GM23338 (cell line): ENCODE measurements at regions not wholly inside any gene's neighbourhood (a gene's known extent, or its start where the extent isn't known, plus 50 kb on each side); places are given as distances from the start of the nearest gene placed in this dataset.

Experiments used
- ATAC-seq: fragments of 200-7000 bp; cut with Tn5 transposase; 3 replicates; pipeline ENCODE4 v1.9.1; 2020
- DNase-seq: peaks from one replicate; pipeline ENCODE4 v3.0.0-alpha.2; 2015; ENCODE audit warnings: low spot score
- H2AFZ ChIP-seq: fragments of 200-600 bp; sonication (generic); 2 replicates; pipeline ENCODE4 v1.8.0; 2016; ENCODE audit warnings: antibody characterized with exemption, mild to moderate bottlenecking, moderate library complexity
- H3F3A ChIP-seq: fragments of 200-600 bp; sonication (generic); replicated peaks from 2 replicates; pipeline ENCODE4 v1.8.0; 2017; ENCODE audit warnings: antibody characterized with exemption, mixed run types, low read depth
- H3K27ac ChIP-seq: fragments of 200-600 bp; sonication (generic); 2 replicates; pipeline ENCODE4 v1.6.1; 2016; ENCODE audit warnings: low read depth
- H3K27me3 ChIP-seq: fragments of 200-600 bp; sonication (generic); 2 replicates; pipeline ENCODE4 v1.8.0; 2016; ENCODE audit warnings: mild to moderate bottlenecking, mixed run types, moderate library complexity; ENCODE audit not compliant: insufficient read depth
- H3K36me3 ChIP-seq: fragments of 200-600 bp; sonication (generic); 2 replicates; pipeline ENCODE4 v1.8.0; 2016; ENCODE audit warnings: mild to moderate bottlenecking; ENCODE audit not compliant: insufficient read depth
- H3K4me1 ChIP-seq: fragments of 200-600 bp; sonication (generic); 2 replicates; pipeline ENCODE4 v1.8.0; 2016; ENCODE audit warnings: mild to moderate bottlenecking, moderate library complexity; ENCODE audit not compliant: insufficient read depth
- H3K4me2 ChIP-seq: fragments of 200-600 bp; sonication (generic); 2 replicates; pipeline ENCODE4 v1.7.1; 2017; ENCODE audit warnings: mixed run types
- H3K4me3 ChIP-seq: fragments of 200-600 bp; sonication (generic); 2 replicates; pipeline ENCODE4 v1.6.1; 2016; ENCODE audit warnings: mixed run types
- H3K79me2 ChIP-seq: fragments of 200-600 bp; sonication (generic); replicated peaks from 2 replicates; pipeline ENCODE4 v1.8.0; 2017; ENCODE audit warnings: mild to moderate bottlenecking; ENCODE audit not compliant: insufficient read depth
- H3K9me2 ChIP-seq: fragments of 200-600 bp; sonication (generic); 2 replicates; pipeline ENCODE4 v1.8.0; 2017; ENCODE audit not compliant: insufficient read depth
- H4K20me1 ChIP-seq: fragments of 200-600 bp; sonication (generic); replicated peaks from 2 replicates; pipeline ENCODE4 v1.8.0; 2017; ENCODE audit warnings: mild to moderate bottlenecking; ENCODE audit not compliant: insufficient read depth
- H3K27ac Mint-ChIP-seq: 2 replicates; pipeline ENCODE4 v1.8.0; 2020; ENCODE audit warnings: inconsistent platforms, mild to moderate bottlenecking, moderate library complexity, mixed read lengths
- H3K27me3 Mint-ChIP-seq: 3 replicates; pipeline ENCODE4 v1.8.0; 2022; ENCODE audit warnings: low read depth, mild to moderate bottlenecking, moderate library complexity, mixed read lengths, inconsistent platforms; ENCODE audit not compliant: insufficient read depth, poor library complexity
- H3K36me3 Mint-ChIP-seq: 3 replicates; pipeline ENCODE4 v1.8.0; 2021; ENCODE audit warnings: low read depth, mild to moderate bottlenecking, inconsistent platforms, moderate library complexity, mixed read lengths
- H3K4me1 Mint-ChIP-seq: 3 replicates; pipeline ENCODE4 v1.8.0; 2020; ENCODE audit warnings: mild to moderate bottlenecking, inconsistent platforms, mixed read lengths
- H3K4me3 Mint-ChIP-seq: 3 replicates; pipeline ENCODE4 v1.8.0; 2021; ENCODE audit warnings: moderate library complexity, mild to moderate bottlenecking, inconsistent platforms, mixed read lengths
- H3K9me3 Mint-ChIP-seq: 3 replicates; pipeline ENCODE4 v1.8.0; 2020; ENCODE audit warnings: moderate library complexity, mild to moderate bottlenecking, inconsistent platforms, mixed read lengths
- CREB1 ChIP-seq: fragments of 250-450 bp; sonication (Bioruptor Pico); IDR thresholded peaks from 2 replicates; pipeline ENCODE4 v1.5.0; 2020; ENCODE audit warnings: low read depth, mild to moderate bottlenecking, moderate library complexity
- EZH2 ChIP-seq: fragments of 200-600 bp; sonication (generic); IDR thresholded peaks from one replicate; pipeline ENCODE4 v1.8.0; 2017; ENCODE audit warnings: antibody characterized with exemption, mild to moderate bottlenecking, low read depth; ENCODE audit not compliant: unreplicated experiment
- EZH2phosphoT487 ChIP-seq: fragments of 200-600 bp; sonication (generic); IDR thresholded peaks from one replicate; pipeline ENCODE4 v1.8.1; 2018; ENCODE audit warnings: antibody characterized with exemption; ENCODE audit not compliant: unreplicated experiment
- JUNB ChIP-seq: IDR thresholded peaks from one replicate; pipeline ENCODE4 v1.6.1; 2016; ENCODE audit warnings: antibody characterized with exemption; ENCODE audit not compliant: unreplicated experiment
- NANOG ChIP-seq: IDR thresholded peaks from 2 replicates; pipeline ENCODE4 v1.6.1; 2016; ENCODE audit warnings: antibody characterized with exemption, borderline replicate concordance
- POLR2AphosphoS5 ChIP-seq: IDR thresholded peaks from 2 replicates; pipeline ENCODE4 v1.6.1; 2016; ENCODE audit warnings: antibody characterized with exemption, low read depth
- STAT1 ChIP-seq: IDR thresholded peaks from one replicate; pipeline ENCODE4 v1.6.1; 2016; ENCODE audit warnings: antibody characterized with exemption; ENCODE audit not compliant: unreplicated experiment
- ZNF114 ChIP-seq: fragments of 250-450 bp; sonication (Bioruptor Pico); IDR thresholded peaks from 2 replicates; pipeline ENCODE4 v1.5.0; 2020; ENCODE audit warnings: mild to moderate bottlenecking, moderate library complexity
- ZNF331 ChIP-seq: fragments of 250-450 bp; sonication (Bioruptor Pico); IDR thresholded peaks from 2 replicates; pipeline ENCODE4 v1.5.0; 2020; ENCODE audit warnings: low read depth, mild to moderate bottlenecking, moderate library complexity
- TF ChIP-seq, protein P1 (sequence below), 2 experiments: fragments of 200-600 bp in 1 of 2; sonication (generic) in 1 of 2; conservative IDR thresholded peaks; 2 replicates each; pipeline versions ENCODE4 v1.5.1 to v1.6.1; 2016 to 2017; ENCODE audit warnings: antibody characterized with exemption in 2 of 2, low read depth in 2 of 2, mild to moderate bottlenecking in 2 of 2, moderate library complexity in 1 of 2
- TF ChIP-seq, protein P2 (sequence below): IDR thresholded peaks from 2 replicates; pipeline ENCODE4 v1.6.1; 2016; ENCODE audit warnings: antibody characterized with exemption
- TF ChIP-seq, protein P3 (sequence below): fragments of 250-450 bp; sonication (Bioruptor Pico); IDR thresholded peaks from 2 replicates; pipeline ENCODE4 v1.5.0; 2020; ENCODE audit warnings: mild to moderate bottlenecking, moderate library complexity

DNA sequence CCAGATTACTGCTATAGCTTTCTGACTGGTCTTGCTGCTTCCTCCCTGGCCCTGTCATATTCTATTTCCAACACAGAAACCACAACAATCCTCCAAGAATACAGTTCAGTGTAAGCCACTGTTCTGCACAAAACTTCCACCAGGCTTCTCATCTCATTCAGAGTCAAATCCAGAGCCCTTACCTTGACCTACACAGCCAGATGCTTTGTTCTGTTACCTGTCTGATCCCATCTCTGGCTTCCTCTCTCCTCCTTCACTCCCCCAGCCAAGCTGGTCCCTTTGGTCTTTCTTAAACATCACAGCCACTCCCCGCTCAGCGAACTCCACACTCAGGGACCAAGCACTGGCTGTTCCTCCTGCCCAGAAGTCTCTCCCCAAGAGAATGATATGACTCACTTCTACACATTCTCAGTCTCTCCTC lies 84.8 kb upstream of the BMP2K start:
- Mint-ChIP-seq H3K36me3 (no peaks in the 10 kb centered on the region), H3K27me3 (no peaks in the 10 kb centered on the region), H3K4me1 (no peaks in the 10 kb centered on the region; the same call in 2 of the 3 replicates), H3K4me3 (no peak overlapping the region), H3K27ac (no peak overlapping the region), H3K9me3 (no peaks in the 10 kb centered on the region)
- no peak for TF ChIP-seq CREB1
- no peak for TF ChIP-seq NANOG
- no peak for TF ChIP-seq ZNF114 (CRISPR knock-in tag)
- TF ChIP-seq EZH2: no peak
- H4K20me1 ChIP-seq: no peaks in the 10 kb centered on the region
- no peak overlapping the region for H3K27ac ChIP-seq
- H3K4me3 ChIP-seq: no peak overlapping the region
- no peaks in the 10 kb centered on the region for H3K27me3 ChIP-seq
- H3K4me1 ChIP-seq: no peaks in the 10 kb centered on the region
- ATAC-seq (no peak), DNase-seq (no peak)
- H3F3A ChIP-seq: no peaks in the 10 kb centered on the region
- H3K79me2 ChIP-seq: no peaks in the 10 kb centered on the region
- no peak overlapping the region for H3K4me2 ChIP-seq
- H2AFZ ChIP-seq: no peak overlapping the region
- H3K9me2 ChIP-seq: 0 out of 2 replicates have a peak, but pooled peaks cover 3% of the 10 kb centered on the region
- no peaks in the 10 kb centered on the region for H3K36me3 ChIP-seq

DNA sequence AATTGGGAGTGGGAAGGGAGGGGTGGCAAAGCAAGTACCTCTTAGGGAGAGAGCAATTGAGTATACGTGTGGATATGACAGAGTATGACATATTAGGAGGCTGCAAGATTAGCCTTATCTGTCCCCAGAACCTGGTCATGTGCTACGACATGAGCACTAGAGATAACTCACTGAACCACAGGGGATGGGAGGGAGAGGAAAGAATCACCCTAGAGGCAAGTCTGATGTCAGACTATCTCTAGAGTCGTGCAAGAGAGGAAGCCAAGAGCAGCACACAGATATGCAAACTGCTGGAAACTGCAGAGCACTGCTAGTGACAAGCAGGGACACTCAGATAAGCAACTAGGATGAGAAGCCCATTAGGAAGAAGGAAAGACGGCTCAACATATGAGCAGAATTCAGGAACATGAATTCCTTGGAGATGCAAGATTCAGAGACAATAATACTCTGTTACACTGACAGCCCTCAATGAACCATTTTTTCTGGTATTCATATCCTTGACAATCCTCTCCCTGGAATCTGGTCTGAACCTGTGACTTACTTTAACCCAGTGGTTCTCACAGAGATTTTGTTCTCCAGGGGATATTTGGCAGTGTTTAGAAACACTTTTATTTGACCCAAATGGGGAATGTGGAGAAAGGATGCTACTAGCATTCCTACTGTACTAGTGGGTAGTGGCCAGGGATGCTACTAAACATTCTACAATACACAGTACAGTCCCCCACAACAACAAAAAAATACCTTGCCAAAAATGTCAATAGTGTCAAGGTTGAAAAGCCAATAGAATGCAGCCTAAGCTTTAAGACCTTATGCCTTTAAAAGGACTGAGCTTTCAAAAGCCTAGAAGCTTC lies 84.0 kb upstream of the BMP2K start:
- DNase-seq (no peak), ATAC-seq (peak; percentile 37; the same call in 1 of the 3 replicates)
- H2AFZ ChIP-seq: no peak overlapping the region; the same call in 1 of the 2 replicates
- H3K4me3 Mint-ChIP-seq: no peak overlapping the region
- no peak overlapping the region for H3K4me3 ChIP-seq
- no peaks in the 10 kb centered on the region for H4K20me1 ChIP-seq
- no peaks in the 10 kb centered on the region for H3K27me3 Mint-ChIP-seq
- H3K9me3 Mint-ChIP-seq: no peaks in the 10 kb centered on the region
- no peak overlapping the region for H3K27ac Mint-ChIP-seq
- H3K4me1 ChIP-seq: no peaks in the 10 kb centered on the region
- H3K9me2 ChIP-seq: 0 out of 2 replicates have a peak, but pooled peaks cover 3% of the 10 kb centered on the region
- H3K27me3 ChIP-seq: no peaks in the 10 kb centered on the region
- no peaks in the 10 kb centered on the region for H3K79me2 ChIP-seq
- no peaks in the 10 kb centered on the region; the same call in 2 of the 3 replicates for H3K4me1 Mint-ChIP-seq
- no peaks in the 10 kb centered on the region for H3K36me3 ChIP-seq
- no peaks in the 10 kb centered on the region for H3F3A ChIP-seq
- H3K27ac ChIP-seq: no peak overlapping the region
- H3K4me2 ChIP-seq: no peak overlapping the region
- no peaks in the 10 kb centered on the region for H3K36me3 Mint-ChIP-seq
- TF ChIP-seq EZH2 (no peak), ZNF114 (CRISPR knock-in tag) (no peak), JUNB (no peak), EZH2phosphoT487 (no peak), ZNF331 (CRISPR knock-in tag) (no peak), POLR2AphosphoS5 (no peak), STAT1 (no peak), NANOG (no peak)
- TF ChIP-seq, protein P1, sequence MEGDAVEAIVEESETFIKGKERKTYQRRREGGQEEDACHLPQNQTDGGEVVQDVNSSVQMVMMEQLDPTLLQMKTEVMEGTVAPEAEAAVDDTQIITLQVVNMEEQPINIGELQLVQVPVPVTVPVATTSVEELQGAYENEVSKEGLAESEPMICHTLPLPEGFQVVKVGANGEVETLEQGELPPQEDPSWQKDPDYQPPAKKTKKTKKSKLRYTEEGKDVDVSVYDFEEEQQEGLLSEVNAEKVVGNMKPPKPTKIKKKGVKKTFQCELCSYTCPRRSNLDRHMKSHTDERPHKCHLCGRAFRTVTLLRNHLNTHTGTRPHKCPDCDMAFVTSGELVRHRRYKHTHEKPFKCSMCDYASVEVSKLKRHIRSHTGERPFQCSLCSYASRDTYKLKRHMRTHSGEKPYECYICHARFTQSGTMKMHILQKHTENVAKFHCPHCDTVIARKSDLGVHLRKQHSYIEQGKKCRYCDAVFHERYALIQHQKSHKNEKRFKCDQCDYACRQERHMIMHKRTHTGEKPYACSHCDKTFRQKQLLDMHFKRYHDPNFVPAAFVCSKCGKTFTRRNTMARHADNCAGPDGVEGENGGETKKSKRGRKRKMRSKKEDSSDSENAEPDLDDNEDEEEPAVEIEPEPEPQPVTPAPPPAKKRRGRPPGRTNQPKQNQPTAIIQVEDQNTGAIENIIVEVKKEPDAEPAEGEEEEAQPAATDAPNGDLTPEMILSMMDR (conservative IDR thresholded peaks at IDR 0.05; ENCODE audit: low read depth in 2 of 2): no peak
- TF ChIP-seq, protein P2, sequence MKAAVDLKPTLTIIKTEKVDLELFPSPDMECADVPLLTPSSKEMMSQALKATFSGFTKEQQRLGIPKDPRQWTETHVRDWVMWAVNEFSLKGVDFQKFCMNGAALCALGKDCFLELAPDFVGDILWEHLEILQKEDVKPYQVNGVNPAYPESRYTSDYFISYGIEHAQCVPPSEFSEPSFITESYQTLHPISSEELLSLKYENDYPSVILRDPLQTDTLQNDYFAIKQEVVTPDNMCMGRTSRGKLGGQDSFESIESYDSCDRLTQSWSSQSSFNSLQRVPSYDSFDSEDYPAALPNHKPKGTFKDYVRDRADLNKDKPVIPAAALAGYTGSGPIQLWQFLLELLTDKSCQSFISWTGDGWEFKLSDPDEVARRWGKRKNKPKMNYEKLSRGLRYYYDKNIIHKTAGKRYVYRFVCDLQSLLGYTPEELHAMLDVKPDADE: no peak
- TF ChIP-seq, protein P3, sequence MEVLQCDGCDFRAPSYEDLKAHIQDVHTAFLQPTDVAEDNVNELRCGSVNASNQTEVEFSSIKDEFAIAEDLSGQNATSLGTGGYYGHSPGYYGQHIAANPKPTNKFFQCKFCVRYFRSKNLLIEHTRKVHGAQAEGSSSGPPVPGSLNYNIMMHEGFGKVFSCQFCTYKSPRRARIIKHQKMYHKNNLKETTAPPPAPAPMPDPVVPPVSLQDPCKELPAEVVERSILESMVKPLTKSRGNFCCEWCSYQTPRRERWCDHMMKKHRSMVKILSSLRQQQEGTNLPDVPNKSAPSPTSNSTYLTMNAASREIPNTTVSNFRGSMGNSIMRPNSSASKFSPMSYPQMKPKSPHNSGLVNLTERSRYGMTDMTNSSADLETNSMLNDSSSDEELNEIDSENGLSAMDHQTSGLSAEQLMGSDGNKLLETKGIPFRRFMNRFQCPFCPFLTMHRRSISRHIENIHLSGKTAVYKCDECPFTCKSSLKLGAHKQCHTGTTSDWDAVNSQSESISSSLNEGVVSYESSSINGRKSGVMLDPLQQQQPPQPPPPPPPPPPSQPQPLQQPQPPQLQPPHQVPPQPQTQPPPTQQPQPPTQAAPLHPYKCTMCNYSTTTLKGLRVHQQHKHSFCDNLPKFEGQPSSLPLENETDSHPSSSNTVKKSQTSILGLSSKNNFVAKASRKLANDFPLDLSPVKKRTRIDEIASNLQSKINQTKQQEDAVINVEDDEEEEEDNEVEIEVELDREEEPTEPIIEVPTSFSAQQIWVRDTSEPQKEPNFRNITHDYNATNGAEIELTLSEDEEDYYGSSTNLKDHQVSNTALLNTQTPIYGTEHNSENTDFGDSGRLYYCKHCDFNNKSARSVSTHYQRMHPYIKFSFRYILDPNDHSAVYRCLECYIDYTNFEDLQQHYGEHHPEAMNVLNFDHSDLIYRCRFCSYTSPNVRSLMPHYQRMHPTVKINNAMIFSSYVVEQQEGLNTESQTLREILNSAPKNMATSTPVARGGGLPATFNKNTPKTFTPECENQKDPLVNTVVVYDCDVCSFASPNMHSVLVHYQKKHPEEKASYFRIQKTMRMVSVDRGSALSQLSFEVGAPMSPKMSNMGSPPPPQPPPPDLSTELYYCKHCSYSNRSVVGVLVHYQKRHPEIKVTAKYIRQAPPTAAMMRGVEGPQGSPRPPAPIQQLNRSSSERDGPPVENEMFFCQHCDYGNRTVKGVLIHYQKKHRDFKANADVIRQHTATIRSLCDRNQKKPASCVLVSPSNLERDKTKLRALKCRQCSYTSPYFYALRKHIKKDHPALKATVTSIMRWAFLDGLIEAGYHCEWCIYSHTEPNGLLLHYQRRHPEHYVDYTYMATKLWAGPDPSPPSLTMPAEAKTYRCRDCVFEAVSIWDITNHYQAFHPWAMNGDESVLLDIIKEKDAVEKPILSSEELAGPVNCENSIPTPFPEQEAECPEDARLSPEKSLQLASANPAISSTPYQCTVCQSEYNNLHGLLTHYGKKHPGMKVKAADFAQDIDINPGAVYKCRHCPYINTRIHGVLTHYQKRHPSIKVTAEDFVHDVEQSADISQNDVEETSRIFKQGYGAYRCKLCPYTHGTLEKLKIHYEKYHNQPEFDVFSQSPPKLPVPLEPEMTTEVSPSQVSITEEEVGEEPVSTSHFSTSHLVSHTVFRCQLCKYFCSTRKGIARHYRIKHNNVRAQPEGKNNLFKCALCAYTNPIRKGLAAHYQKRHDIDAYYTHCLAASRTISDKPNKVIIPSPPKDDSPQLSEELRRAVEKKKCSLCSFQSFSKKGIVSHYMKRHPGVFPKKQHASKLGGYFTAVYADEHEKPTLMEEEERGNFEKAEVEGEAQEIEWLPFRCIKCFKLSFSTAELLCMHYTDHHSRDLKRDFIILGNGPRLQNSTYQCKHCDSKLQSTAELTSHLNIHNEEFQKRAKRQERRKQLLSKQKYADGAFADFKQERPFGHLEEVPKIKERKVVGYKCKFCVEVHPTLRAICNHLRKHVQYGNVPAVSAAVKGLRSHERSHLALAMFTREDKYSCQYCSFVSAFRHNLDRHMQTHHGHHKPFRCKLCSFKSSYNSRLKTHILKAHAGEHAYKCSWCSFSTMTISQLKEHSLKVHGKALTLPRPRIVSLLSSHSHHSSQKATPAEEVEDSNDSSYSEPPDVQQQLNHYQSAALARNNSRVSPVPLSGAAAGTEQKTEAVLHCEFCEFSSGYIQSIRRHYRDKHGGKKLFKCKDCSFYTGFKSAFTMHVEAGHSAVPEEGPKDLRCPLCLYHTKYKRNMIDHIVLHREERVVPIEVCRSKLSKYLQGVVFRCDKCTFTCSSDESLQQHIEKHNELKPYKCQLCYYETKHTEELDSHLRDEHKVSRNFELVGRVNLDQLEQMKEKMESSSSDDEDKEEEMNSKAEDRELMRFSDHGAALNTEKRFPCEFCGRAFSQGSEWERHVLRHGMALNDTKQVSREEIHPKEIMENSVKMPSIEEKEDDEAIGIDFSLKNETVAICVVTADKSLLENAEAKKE (CRISPR knock-in tag): no peak
